Mammary epithelial cell (primary cell): ENCODE measurements at regions not wholly inside any gene's neighbourhood (a gene's known extent, or its start where the extent isn't known, plus 50 kb on each side); places are given as distances from the start of the nearest gene placed in this dataset.

Experiments
- EZH2 ChIP-seq: IDR thresholded peaks from 2 replicates; pipeline ENCODE4 v1.6.1; 2012; ENCODE audit warnings: low read length, inconsistent platforms, borderline replicate concordance
- TF ChIP-seq, protein P1 (sequence below), 2 donors: IDR thresholded peaks in 1 of 2; conservative IDR thresholded peaks in 1 of 2; 2 replicates each; pipeline ENCODE4 v1.5.1; 2011 to 2012; ENCODE audit warnings: inconsistent platforms in 2 of 2, low read length in 2 of 2, mild to moderate bottlenecking in 2 of 2, control low read depth in 1 of 2, low read depth in 1 of 2; ENCODE audit not compliant: insufficient read depth in 1 of 2; ENCODE audit errors: extremely low read depth in 1 of 2

DNA sequence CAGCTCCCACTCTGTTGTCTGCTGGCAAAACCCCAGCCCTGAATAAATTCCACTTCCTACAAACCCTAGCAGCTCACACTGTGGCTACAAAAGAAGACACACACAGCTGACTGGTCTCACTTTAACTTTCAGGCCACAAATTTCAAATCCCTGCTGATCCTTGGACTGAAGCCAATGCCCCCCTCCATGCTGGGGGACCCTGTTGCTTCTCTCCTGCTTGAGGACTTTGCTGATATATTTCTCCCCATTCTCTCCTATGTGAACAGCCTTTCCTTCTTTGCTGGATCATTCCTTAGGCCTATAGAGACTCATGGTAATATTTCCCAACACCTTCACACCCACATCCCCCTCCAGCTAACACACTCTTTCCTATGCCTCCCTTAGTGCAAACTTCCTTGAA, 79.6 kb upstream of the ADRA1B start:
- TF ChIP-seq, protein P1, sequence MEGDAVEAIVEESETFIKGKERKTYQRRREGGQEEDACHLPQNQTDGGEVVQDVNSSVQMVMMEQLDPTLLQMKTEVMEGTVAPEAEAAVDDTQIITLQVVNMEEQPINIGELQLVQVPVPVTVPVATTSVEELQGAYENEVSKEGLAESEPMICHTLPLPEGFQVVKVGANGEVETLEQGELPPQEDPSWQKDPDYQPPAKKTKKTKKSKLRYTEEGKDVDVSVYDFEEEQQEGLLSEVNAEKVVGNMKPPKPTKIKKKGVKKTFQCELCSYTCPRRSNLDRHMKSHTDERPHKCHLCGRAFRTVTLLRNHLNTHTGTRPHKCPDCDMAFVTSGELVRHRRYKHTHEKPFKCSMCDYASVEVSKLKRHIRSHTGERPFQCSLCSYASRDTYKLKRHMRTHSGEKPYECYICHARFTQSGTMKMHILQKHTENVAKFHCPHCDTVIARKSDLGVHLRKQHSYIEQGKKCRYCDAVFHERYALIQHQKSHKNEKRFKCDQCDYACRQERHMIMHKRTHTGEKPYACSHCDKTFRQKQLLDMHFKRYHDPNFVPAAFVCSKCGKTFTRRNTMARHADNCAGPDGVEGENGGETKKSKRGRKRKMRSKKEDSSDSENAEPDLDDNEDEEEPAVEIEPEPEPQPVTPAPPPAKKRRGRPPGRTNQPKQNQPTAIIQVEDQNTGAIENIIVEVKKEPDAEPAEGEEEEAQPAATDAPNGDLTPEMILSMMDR (conservative IDR thresholded peaks at IDR 0.05 in 1 of 2, IDR thresholded peaks at IDR 0.05 in 1 of 2; ENCODE audit: extremely low read depth in 1 of 2, insufficient read depth in 1 of 2, low read depth in 1 of 2, low read length in 2 of 2), result no peak
- TF ChIP-seq EZH2, result no peak
